GM18870 (cell line): ENCODE measurements at regions not wholly inside any gene's neighbourhood (a gene's known extent, or its start where the extent isn't known, plus 50 kb on each side); places are given as distances from the start of the nearest gene placed in this dataset.
"Not testable (repeated sequence)": the region's sequence is repeated elsewhere in the genome, so short reads cannot be mapped to it uniquely, and the experiment has no call there.

ENCODE experiments used
- ATAC-seq: cut with Tn5 transposase; IDR thresholded peaks from one replicate; pipeline ENCODE4 v1.9.1; 2021; ENCODE audit warnings: moderate library complexity; ENCODE audit not compliant: unreplicated experiment

GRCh38 chr13:90329641-90330040, 1017.8 kb upstream of the MIR17HG start:
- ATAC-seq = no peak

GRCh38 chr13:90331974-90332373, 1015.5 kb upstream of the MIR17HG start:
- ATAC-seq = no peak

- no peak for ATAC-seq
These were observed 1011.0 kb upstream of the MIR17HG start for GRCh38 chr13:90336507-90336906.

DNA sequence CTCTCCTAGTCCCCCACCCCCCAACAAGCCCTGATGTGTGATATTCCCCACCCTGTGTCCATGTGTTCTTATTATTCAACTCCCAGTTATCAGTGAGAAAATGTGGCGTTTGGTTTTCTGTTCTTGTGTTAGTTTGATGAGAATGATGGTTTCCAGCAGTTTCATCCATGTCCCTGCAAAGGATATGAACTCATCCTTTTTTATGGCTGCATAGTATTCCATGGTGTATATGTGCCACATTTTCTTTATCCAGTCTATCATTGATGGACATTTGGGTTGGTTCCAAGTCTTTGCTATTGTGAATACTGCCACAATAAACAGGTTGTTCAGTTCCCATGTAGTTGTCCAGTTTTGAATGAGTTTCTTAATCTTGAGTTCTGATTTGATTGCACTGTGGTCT, 1006.1 kb upstream of the MIR17HG start:
- ATAC-seq = not testable (repeated sequence)

DNA sequence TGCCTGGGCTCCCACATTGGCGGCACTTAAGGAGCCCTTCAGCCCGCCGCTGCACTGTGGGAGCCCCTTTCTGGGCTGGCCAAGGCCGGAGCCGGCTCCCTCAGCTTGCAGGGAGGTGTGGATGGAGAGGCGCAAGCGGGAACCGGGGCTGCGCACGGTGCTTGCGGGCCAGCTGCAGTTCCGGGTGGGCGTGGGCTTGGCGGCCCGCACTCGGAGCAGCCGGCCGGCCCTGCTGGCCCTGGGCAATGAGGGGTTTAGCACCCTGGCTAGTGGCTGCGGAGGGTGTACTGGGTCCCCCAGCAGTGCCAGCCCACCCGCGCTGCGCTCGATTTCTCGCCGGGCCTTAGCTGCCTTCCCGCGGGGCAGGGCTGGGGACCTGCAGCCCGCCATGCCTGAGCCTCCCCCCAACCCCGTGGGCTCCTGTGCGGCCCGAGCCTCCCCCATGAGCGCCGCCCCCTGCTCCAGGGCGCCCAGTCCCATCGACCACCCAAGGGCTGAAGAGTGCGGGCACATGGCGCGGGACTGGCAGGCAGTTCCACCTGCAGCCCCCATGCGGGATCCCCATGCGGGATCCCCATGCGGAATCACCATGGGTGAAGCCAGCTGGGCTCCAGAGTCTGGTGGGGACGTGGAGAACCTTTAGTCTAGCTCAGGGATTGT, 998.9 kb upstream of the MIR17HG start:
- ATAC-seq = not testable (repeated sequence)

- no peak for ATAC-seq
These were observed 994.7 kb upstream of the MIR17HG start for GRCh38 chr13:90352763-90353162.

GRCh38 chr13:90355162-90355751, 992.2 kb upstream of the MIR17HG start:
- ATAC-seq = no peak

GRCh38 chr13:90360785-90361184, 986.7 kb upstream of the MIR17HG start:
- no peak for ATAC-seq

DNA sequence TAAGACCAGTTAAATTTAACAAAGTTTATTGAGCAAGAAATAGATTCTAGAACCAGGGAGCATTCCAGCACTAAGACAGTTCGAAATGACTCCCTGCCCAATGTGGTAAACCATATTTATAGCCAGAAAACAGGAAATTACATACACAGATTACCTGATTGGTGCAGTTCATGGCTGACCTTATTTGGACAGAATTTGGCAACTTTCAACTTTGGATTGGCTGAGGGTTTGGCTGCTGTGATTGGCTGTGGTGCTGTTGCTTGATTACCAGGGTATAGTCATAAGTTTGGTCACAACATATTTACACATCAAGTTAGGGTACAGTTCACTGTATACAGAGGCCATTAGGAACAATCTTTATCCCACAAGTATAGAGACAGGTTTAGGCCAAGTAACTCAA, 984.8 kb upstream of the MIR17HG start:
- ATAC-seq = no peak

GRCh38 chr13:90365130-90365529, 982.4 kb upstream of the MIR17HG start:
- ATAC-seq = no peak

GRCh38 chr13:90374168-90374567, 973.3 kb upstream of the MIR17HG start:
- no peak for ATAC-seq

GRCh38 chr13:90375851-90376250, 971.6 kb upstream of the MIR17HG start:
- ATAC-seq = no peak

DNA sequence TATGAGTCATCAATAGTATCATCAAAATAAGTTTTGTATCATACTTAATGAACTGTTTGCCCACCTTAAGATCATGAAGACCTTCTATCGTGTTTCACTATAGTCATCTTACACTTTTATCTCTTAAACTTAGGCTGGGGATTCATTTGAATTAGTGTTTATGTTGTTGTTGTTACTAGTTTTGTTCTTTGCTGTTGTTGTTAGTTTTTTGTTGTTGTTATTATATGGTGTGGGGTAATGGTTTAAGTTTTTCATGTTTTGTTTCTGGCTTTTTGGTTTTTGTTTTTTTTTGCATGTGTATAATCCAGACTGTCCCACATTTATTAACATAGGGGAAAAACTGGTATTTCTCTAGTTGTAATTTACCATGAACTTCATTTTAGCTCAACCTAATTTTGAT, 965.1 kb upstream of the MIR17HG start:
- ATAC-seq = no peak

- ATAC-seq = no peak
These were observed 961.6 kb upstream of the MIR17HG start for GRCh38 chr13:90385781-90386489.

GRCh38 chr13:90388887-90389452, 958.5 kb upstream of the MIR17HG start:
- no peak for ATAC-seq

DNA sequence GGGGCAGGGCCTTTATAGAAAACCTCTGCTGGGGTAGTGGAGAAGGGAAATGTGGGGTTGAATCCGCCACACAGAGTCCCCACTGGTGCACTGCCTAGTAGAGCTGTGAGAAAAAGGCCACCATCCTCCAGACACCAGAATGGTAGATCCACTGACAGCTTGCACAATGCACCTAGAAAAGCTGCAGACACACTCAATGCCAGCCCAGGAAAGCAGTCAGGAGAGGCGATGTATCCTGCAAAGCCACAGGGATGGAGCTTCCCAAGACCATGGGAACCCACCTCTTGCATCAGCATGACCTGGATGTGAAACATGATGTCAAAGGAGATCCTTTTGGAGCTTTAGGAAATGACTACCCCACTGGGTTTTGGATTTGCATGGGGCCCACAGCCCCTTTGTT, 958.0 kb upstream of the MIR17HG start:
- ATAC-seq = no peak

- ATAC-seq = no peak
These were observed 954.1 kb upstream of the MIR17HG start for GRCh38 chr13:90393408-90393807.

DNA sequence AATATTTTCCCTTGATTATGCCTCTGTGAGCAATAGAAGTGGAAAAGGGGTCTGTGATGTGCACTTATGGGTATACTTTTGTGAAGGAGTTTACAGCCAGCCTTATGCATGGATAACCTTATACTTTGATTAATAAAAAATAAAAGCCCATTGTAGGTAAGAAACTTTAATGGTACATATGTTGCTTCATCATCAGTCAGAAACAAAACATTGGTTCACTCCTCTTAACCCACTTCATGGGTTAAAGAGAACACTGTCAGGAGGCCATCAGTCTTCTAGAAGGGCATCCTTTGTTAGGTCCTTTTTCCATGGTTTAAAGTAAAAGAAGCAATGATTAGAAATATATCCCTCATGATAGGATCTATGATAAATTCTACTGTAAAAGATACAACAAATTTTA, 952.1 kb upstream of the MIR17HG start:
- ATAC-seq = no peak

- no peak for ATAC-seq
These were observed 951.6 kb upstream of the MIR17HG start for GRCh38 chr13:90395846-90396245.

DNA sequence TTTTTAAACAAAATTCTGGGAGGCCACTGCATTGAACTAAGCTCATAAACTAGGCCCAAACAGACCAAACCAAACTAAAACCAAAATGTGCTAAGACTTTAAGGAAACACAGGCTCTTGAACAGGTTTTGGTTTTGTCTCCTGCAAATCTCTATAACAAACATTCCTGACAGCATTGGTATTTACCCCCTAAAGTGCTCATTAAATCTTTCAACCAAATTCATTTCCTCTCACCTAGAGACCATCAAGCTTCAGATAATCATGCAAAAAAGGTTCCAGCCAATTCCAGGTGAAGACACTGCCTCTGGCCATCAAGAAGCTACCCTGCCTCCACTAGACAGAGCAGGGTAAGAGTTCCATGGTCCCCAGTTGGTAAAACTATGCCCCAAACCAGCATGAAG, 951.2 kb upstream of the MIR17HG start:
- no peak for ATAC-seq

- no peak for ATAC-seq
These were observed 950.0 kb upstream of the MIR17HG start for GRCh38 chr13:90397503-90397902.

- ATAC-seq = no peak
These were observed 947.1 kb upstream of the MIR17HG start for GRCh38 chr13:90400372-90400771.
